H9 (cell line): ENCODE measurements at regions not wholly inside any gene's neighbourhood (a gene's known extent, or its start where the extent isn't known, plus 50 kb on each side); places are given as distances from the start of the nearest gene placed in this dataset.

Source experiments
- DNase-seq: peaks from one replicate; pipeline ENCODE4 v3.0.0-alpha.2; 2017
- H2AFZ ChIP-seq: one replicate; pipeline ENCODE4 v1.6.1; 2013; ENCODE audit warnings: mild to moderate bottlenecking, low read length, control low read depth, moderate library complexity
- H2AK5ac ChIP-seq: 2 replicates; pipeline ENCODE4 v1.6.1; 2013; ENCODE audit warnings: low read length, control low read depth, mixed read lengths; ENCODE audit not compliant: insufficient read length
- H2BK120ac ChIP-seq: one replicate; pipeline ENCODE4 v1.6.1; 2013; ENCODE audit warnings: low read depth, mild to moderate bottlenecking, low read length, control low read depth, inconsistent platforms; ENCODE audit not compliant: poor library complexity, severe bottlenecking
- H2BK12ac ChIP-seq: 2 replicates; pipeline ENCODE4 v1.6.1; 2013; ENCODE audit warnings: low read length, control low read depth, mixed read lengths, low read depth; ENCODE audit not compliant: insufficient read length
- H2BK15ac ChIP-seq: 2 replicates; pipeline ENCODE4 v1.6.1; 2013; ENCODE audit warnings: low read depth, low read length, control low read depth
- H2BK20ac ChIP-seq: one replicate; pipeline ENCODE4 v1.6.1; 2013; ENCODE audit warnings: low read depth, mild to moderate bottlenecking, low read length, control low read depth, inconsistent platforms; ENCODE audit not compliant: poor library complexity, severe bottlenecking
- H2BK5ac ChIP-seq: 2 replicates; pipeline ENCODE4 v1.6.1; 2013; ENCODE audit warnings: low read length, control low read depth, mixed read lengths; ENCODE audit not compliant: insufficient read length
- H3K14ac ChIP-seq: 2 replicates; pipeline ENCODE4 v1.6.1; 2013; ENCODE audit warnings: low read length, control low read depth; ENCODE audit not compliant: insufficient read depth
- H3K18ac ChIP-seq: 2 replicates; pipeline ENCODE4 v1.6.1; 2013; ENCODE audit warnings: low read depth, mild to moderate bottlenecking, mixed read lengths, low read length, control low read depth; ENCODE audit not compliant: insufficient read length
- H3K23ac ChIP-seq: 2 replicates; pipeline ENCODE4 v1.6.1; 2013; ENCODE audit warnings: low read length, control low read depth, mixed read lengths, low read depth; ENCODE audit not compliant: insufficient read length
- H3K23me2 ChIP-seq: 2 replicates; pipeline ENCODE4 v1.6.1; 2013; ENCODE audit warnings: low read depth, mild to moderate bottlenecking, mixed read lengths, low read length, control low read depth; ENCODE audit not compliant: insufficient read length, poor library complexity, severe bottlenecking
- H3K27ac ChIP-seq: 2 replicates; pipeline ENCODE4 v1.5.1; 2013; ENCODE audit warnings: low read length, control low read depth, mixed read lengths, low read depth; ENCODE audit not compliant: insufficient read length
- H3K27me3 ChIP-seq: 2 replicates; pipeline ENCODE4 v1.6.1; 2013; ENCODE audit warnings: low read length, control low read depth, inconsistent platforms; ENCODE audit not compliant: insufficient read depth
- H3K4ac ChIP-seq: 2 replicates; pipeline ENCODE4 v1.6.1; 2013; ENCODE audit warnings: low read depth, mild to moderate bottlenecking, control low read depth, inconsistent platforms, low read length, moderate library complexity
- H3K4me1 ChIP-seq: 2 replicates; pipeline ENCODE4 v1.6.1; 2013; ENCODE audit warnings: low read length, control low read depth, inconsistent platforms; ENCODE audit not compliant: insufficient read depth
- H3K4me2 ChIP-seq: 2 replicates; pipeline ENCODE4 v1.6.1; 2013; ENCODE audit warnings: low read length, control low read depth, mixed read lengths; ENCODE audit not compliant: insufficient read length, insufficient read depth
- H3K56ac ChIP-seq: 2 replicates; pipeline ENCODE4 v1.6.1; 2013; ENCODE audit warnings: low read depth, mild to moderate bottlenecking, mixed read lengths, low read length, control low read depth; ENCODE audit not compliant: insufficient read length
- H3K79me1 ChIP-seq: 2 replicates; pipeline ENCODE4 v1.6.1; 2013; ENCODE audit warnings: low read depth, mild to moderate bottlenecking, moderate library complexity, low read length, control low read depth, inconsistent platforms; ENCODE audit not compliant: insufficient read depth, poor library complexity, severe bottlenecking
- H3K79me2 ChIP-seq: 2 replicates; pipeline ENCODE4 v1.6.1; 2013; ENCODE audit warnings: low read length, control low read depth, inconsistent platforms; ENCODE audit not compliant: insufficient read depth
- H3K9ac ChIP-seq: 2 replicates; pipeline ENCODE4 v1.6.1; 2013; ENCODE audit warnings: low read length, control low read depth, mixed read lengths; ENCODE audit not compliant: insufficient read length; ENCODE audit errors: extremely low read depth
- H3K9me3 ChIP-seq: one replicate; pipeline ENCODE4 v1.6.1; 2013; ENCODE audit warnings: low read depth, low read length, inconsistent platforms; ENCODE audit not compliant: control insufficient read depth
- H3T11ph ChIP-seq: one replicate; pipeline ENCODE4 v1.6.1; 2013; ENCODE audit warnings: mild to moderate bottlenecking, low read length, control low read depth, inconsistent platforms
- H4K20me1 ChIP-seq: one replicate; pipeline ENCODE4 v1.6.1; 2013; ENCODE audit not compliant: control insufficient read depth, insufficient read length, insufficient read depth
- H4K5ac ChIP-seq: 2 replicates; pipeline ENCODE4 v1.6.1; 2013; ENCODE audit warnings: low read depth, mild to moderate bottlenecking, mixed read lengths, low read length, control low read depth; ENCODE audit not compliant: insufficient read length
- H4K8ac ChIP-seq: replicated peaks from 2 replicates; pipeline ENCODE4 v1.6.1; 2013; ENCODE audit warnings: low read length, control low read depth, mixed read lengths, low read depth; ENCODE audit not compliant: insufficient read length
- H4K91ac ChIP-seq: 2 replicates; pipeline ENCODE4 v1.6.1; 2013; ENCODE audit warnings: low read depth, mild to moderate bottlenecking, moderate library complexity, mixed read lengths, low read length, control low read depth; ENCODE audit not compliant: insufficient read length
- H3K27ac Mint-ChIP-seq, 3 experiments: 2 replicates in 2 of 3; 3 replicates in 1 of 3; pipeline ENCODE4 v1.8.0; 2020 to 2021; ENCODE audit warnings: mixed read lengths in 3 of 3, mild to moderate bottlenecking in 1 of 3, moderate library complexity in 1 of 3
- H3K27me3 Mint-ChIP-seq: 2 replicates; pipeline ENCODE4 v1.8.0; 2021; ENCODE audit warnings: low read depth, mild to moderate bottlenecking, moderate library complexity, mixed read lengths
- H3K36me3 Mint-ChIP-seq, 3 experiments: 2 replicates in 2 of 3; 3 replicates in 1 of 3; pipeline ENCODE4 v1.8.0; 2020 to 2021; ENCODE audit warnings: low read depth in 3 of 3, mixed read lengths in 3 of 3; ENCODE audit not compliant: insufficient read depth in 1 of 3
- H3K4me1 Mint-ChIP-seq, 2 experiments: 2 replicates each; pipeline ENCODE4 v1.8.0; 2020; ENCODE audit warnings: mixed read lengths in 2 of 2
- H3K4me3 Mint-ChIP-seq, 2 experiments: 2 replicates in 1 of 2; 3 replicates in 1 of 2; pipeline ENCODE4 v1.8.0; 2020 to 2021; ENCODE audit warnings: mild to moderate bottlenecking in 2 of 2, mixed read lengths in 2 of 2, moderate library complexity in 1 of 2
- H3K9me3 Mint-ChIP-seq, 2 experiments: 2 replicates in 1 of 2; 3 replicates in 1 of 2; pipeline ENCODE4 v1.8.0; 2020; ENCODE audit warnings: mild to moderate bottlenecking in 2 of 2, mixed read lengths in 2 of 2, moderate library complexity in 1 of 2
- CTCF ChIP-seq: fragments of 200-600 bp; sonication (generic); conservative IDR thresholded peaks from 3 replicates; pipeline ENCODE4 v1.8.0; 2021; ENCODE audit warnings: antibody characterized with exemption, mild to moderate bottlenecking
- WGBS: extraction: QIAGEN DNeasy Blood & Tissue Kit; methylation state at CpG from one replicate; pipeline ENCODE4 v1.1.7; 2013; ENCODE audit warnings: missing lambda C conversion rate, low lambda C conversion rate, mixed read lengths; ENCODE audit not compliant: insufficient read length; ENCODE audit errors: extremely low coverage; 5-methylcytosine and 5-hydroxymethylcytosine counted together

GRCh38 chr6:50442531-50443040 lies 270.7 kb upstream of the TFAP2D start:
- Histone ChIP-seq H3K4me1 (no peaks in the 10 kb centered on the region; the same call in 1 of the 2 replicates), H2BK12ac (no peak overlapping the region), H3T11ph (no peak overlapping the region), H2BK15ac (no peak overlapping the region), H4K8ac (no peak overlapping the region), H3K56ac (no peak overlapping the region), H3K79me1 (no peaks in the 10 kb centered on the region), H3K4ac (no peak overlapping the region), H3K23ac (no peak overlapping the region), H3K4me2 (no peak overlapping the region), H3K23me2 (no peaks in the 10 kb centered on the region), H4K91ac (no peak overlapping the region), H3K27me3 (no peaks in the 10 kb centered on the region), H2BK20ac (no peak overlapping the region), H3K18ac (no peak overlapping the region), H4K20me1 (no peaks in the 10 kb centered on the region), H3K27ac (no peak overlapping the region), H3K9ac (no peak overlapping the region), H2BK5ac (no peak overlapping the region), H4K5ac (no peak overlapping the region), H3K79me2 (no peaks in the 10 kb centered on the region), H2BK120ac (no peak overlapping the region), H2AFZ (no peak overlapping the region), H3K14ac (no peak overlapping the region), H2AK5ac (no peak overlapping the region), H3K9me3 (no peaks in the 10 kb centered on the region)
- H3K4me3 Mint-ChIP-seq = no peak overlapping the region
- WGBS = no CpG with 5 or more reads among the region's 4 CpGs
- H3K27ac Mint-ChIP-seq = peak overlapping the region in 1 of 3 experiments; percentile 68; a peak in 1 of 7 replicates
- H3K4me1 Mint-ChIP-seq = peaks cover 8 to 10% of the 10 kb centered on the region in 2 experiments
- H3K9me3 Mint-ChIP-seq = no peaks in the 10 kb centered on the region
- H3K36me3 Mint-ChIP-seq = no peaks in the 10 kb centered on the region
- DNase-seq = no peak
- TF ChIP-seq CTCF = no peak
- H3K27me3 Mint-ChIP-seq = no peaks in the 10 kb centered on the region
